PC-9 (cell line): ENCODE measurements at regions not wholly inside any gene's neighbourhood (a gene's known extent, or its start where the extent isn't known, plus 50 kb on each side); places are given as distances from the start of the nearest gene placed in this dataset.

ENCODE experiments used
- BruUV-seq: library from RNA; stranded (reverse); fragments of 400-500 nt; replicated peaks from 2 replicates; lab custom pipeline; 2021; lab: Mats Ljungman, UMichigan
- CTCF ChIA-PET: fragments of 300-600 bp; sonication (Branson Sonifier 250); formaldehyde crosslinking; loops from one replicate; lab custom pipeline; 2022; ENCODE audit warnings: antibody characterized with exemption; lab: Charles Lee
- POLR2A ChIA-PET: fragments of 300-600 bp; sonication (Branson Sonifier 250); formaldehyde crosslinking; loops from one replicate; lab custom pipeline; 2022; ENCODE audit warnings: antibody characterized with exemption; ENCODE audit not compliant: unreplicated experiment; lab: Charles Lee
- DNase-seq, 2 experiments: peaks; one replicate each; pipeline versions ENCODE4 v3.0.0 to v3.0.0-alpha.2; 2015 to 2022; ENCODE audit warnings: mixed read lengths in 1 of 2
- H2AFZ ChIP-seq: fragments of 200-600 bp; sonication (generic); 2 replicates; pipeline ENCODE4 v1.8.1; 2017; ENCODE audit warnings: antibody characterized with exemption
- H3F3A ChIP-seq: fragments of 200-600 bp; sonication (generic); 2 replicates; pipeline ENCODE4 v1.8.1; 2017; ENCODE audit warnings: antibody characterized with exemption, mild to moderate bottlenecking, low read depth; ENCODE audit not compliant: insufficient read depth
- H3K27ac ChIP-seq: fragments of 200-600 bp; sonication (generic); 2 replicates; pipeline ENCODE4 v1.6.1; 2016; ENCODE audit warnings: mixed run types
- H3K27me3 ChIP-seq: fragments of 200-600 bp; sonication (generic); 2 replicates; pipeline ENCODE4 v1.6.1; 2016; ENCODE audit warnings: low read depth, mixed run types; ENCODE audit not compliant: insufficient read depth
- H3K36me3 ChIP-seq: fragments of 200-600 bp; sonication (generic); 2 replicates; pipeline ENCODE4 v1.6.1; 2016; ENCODE audit warnings: low read depth, mixed run types
- H3K4me1 ChIP-seq: fragments of 200-600 bp; sonication (generic); replicated peaks from 2 replicates; pipeline ENCODE4 v1.6.1; 2016; ENCODE audit warnings: mixed run types; ENCODE audit not compliant: insufficient read depth
- H3K4me2 ChIP-seq: fragments of 200-600 bp; sonication (generic); 2 replicates; pipeline ENCODE4 v1.6.1; 2017; ENCODE audit warnings: mixed run types
- H3K4me3 ChIP-seq: fragments of 200-600 bp; sonication (generic); 2 replicates; pipeline ENCODE4 v1.6.1; 2016; ENCODE audit warnings: mixed run types
- H3K79me2 ChIP-seq: fragments of 200-600 bp; sonication (generic); 2 replicates; pipeline ENCODE4 v1.6.1; 2017; ENCODE audit warnings: low read depth, mixed run types
- H3K9me2 ChIP-seq: fragments of 200-600 bp; sonication (generic); 2 replicates; pipeline ENCODE4 v1.8.1; 2017; ENCODE audit warnings: mild to moderate bottlenecking; ENCODE audit not compliant: insufficient read depth
- H3K9me3 ChIP-seq: fragments of 200-600 bp; sonication (generic); 2 replicates; pipeline ENCODE4 v1.8.1; 2016; ENCODE audit warnings: low read depth; ENCODE audit not compliant: insufficient read depth
- H4K20me1 ChIP-seq: fragments of 200-600 bp; sonication (generic); 2 replicates; pipeline ENCODE4 v1.8.1; 2017; ENCODE audit not compliant: insufficient read depth
- EZH2 ChIP-seq: fragments of 200-600 bp; sonication (generic); IDR thresholded peaks from 2 replicates; pipeline ENCODE4 v1.8.0; 2017; ENCODE audit warnings: antibody characterized with exemption, low read depth
- intact Hi-C: fragments of 100-400 bp; cut with micrococcal nuclease; formaldehyde crosslinking; loops from one replicate; pipeline ENCODE4 v1.10.0; 2022; ENCODE audit not compliant: unreplicated experiment
- TF ChIP-seq, protein P1 (sequence below): fragments of 200-600 bp; sonication (generic); conservative IDR thresholded peaks from 2 replicates; pipeline ENCODE4 v1.6.1; 2017; ENCODE audit warnings: mixed run types, antibody characterized with exemption, mild to moderate bottlenecking, moderate library complexity

DNA sequence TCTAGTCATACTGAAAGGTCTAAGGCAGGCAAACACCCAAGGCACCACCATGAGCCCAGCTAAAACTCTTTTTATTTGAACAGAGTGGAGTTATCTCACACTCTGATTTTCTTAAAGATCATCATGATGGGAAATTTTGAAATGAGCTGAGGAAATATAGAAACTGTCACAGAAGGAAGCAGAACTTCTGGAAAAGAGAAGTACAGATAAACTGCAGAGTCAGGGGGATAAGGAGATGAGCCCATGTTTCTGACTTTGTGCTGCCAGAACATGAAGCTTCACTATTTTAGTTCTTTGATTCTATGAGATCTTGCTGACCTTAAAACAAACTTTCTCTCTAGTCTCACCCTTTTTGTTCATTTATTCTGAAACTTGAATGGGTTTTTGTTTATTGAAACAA is 406.5 kb upstream of the EDIL3 start:
- no peaks in the 10 kb centered on the region for H3K27me3 ChIP-seq
- no peaks in the 10 kb centered on the region for H3K9me2 ChIP-seq
- H3K4me1 ChIP-seq = no peaks in the 10 kb centered on the region
- ChIA-PET POLR2A (interaction anchor here (0.6 kb wide), 1 partner anchor 278 kb away, joined by 4 read pairs; no protein-coding TSS in a partner anchor), CTCF (no interaction called here)
- no peak for DNase-seq
- H3K4me2 ChIP-seq = no peak overlapping the region
- H3K36me3 ChIP-seq = no peaks in the 10 kb centered on the region
- TF ChIP-seq, protein P1, sequence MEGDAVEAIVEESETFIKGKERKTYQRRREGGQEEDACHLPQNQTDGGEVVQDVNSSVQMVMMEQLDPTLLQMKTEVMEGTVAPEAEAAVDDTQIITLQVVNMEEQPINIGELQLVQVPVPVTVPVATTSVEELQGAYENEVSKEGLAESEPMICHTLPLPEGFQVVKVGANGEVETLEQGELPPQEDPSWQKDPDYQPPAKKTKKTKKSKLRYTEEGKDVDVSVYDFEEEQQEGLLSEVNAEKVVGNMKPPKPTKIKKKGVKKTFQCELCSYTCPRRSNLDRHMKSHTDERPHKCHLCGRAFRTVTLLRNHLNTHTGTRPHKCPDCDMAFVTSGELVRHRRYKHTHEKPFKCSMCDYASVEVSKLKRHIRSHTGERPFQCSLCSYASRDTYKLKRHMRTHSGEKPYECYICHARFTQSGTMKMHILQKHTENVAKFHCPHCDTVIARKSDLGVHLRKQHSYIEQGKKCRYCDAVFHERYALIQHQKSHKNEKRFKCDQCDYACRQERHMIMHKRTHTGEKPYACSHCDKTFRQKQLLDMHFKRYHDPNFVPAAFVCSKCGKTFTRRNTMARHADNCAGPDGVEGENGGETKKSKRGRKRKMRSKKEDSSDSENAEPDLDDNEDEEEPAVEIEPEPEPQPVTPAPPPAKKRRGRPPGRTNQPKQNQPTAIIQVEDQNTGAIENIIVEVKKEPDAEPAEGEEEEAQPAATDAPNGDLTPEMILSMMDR = no peak
- no peak for TF ChIP-seq EZH2
- intact Hi-C loops = no loop called here
- H3K79me2 ChIP-seq = no peaks in the 10 kb centered on the region
- BruUV-seq = no TSS peak
- H3K9me3 ChIP-seq = no peaks in the 10 kb centered on the region
- no peaks in the 10 kb centered on the region for H4K20me1 ChIP-seq
- no peaks in the 10 kb centered on the region for H3F3A ChIP-seq
- H3K4me3 ChIP-seq = no peak overlapping the region
- no peak overlapping the region for H3K27ac ChIP-seq
- H2AFZ ChIP-seq = no peak overlapping the region

GRCh38 chr5:84790406-84790805 is 405.7 kb upstream of the EDIL3 start:
- DNase-seq = no peak
- no peaks in the 10 kb centered on the region for H4K20me1 ChIP-seq
- H2AFZ ChIP-seq = no peak overlapping the region
- TF ChIP-seq EZH2 = no peak
- TF ChIP-seq, protein P1 = no peak
- CTCF ChIA-PET = no interaction called here
- H3K4me1 ChIP-seq = no peaks in the 10 kb centered on the region
- no peak overlapping the region for H3K27ac ChIP-seq
- intact Hi-C loops = no loop called here
- H3K79me2 ChIP-seq = no peaks in the 10 kb centered on the region
- H3K9me3 ChIP-seq = no peaks in the 10 kb centered on the region
- H3K36me3 ChIP-seq = no peaks in the 10 kb centered on the region
- no TSS peak for BruUV-seq
- no peaks in the 10 kb centered on the region for H3K9me2 ChIP-seq
- H3K4me2 ChIP-seq = no peak overlapping the region
- POLR2A ChIA-PET = no interaction called here
- H3K4me3 ChIP-seq = no peak overlapping the region
- H3F3A ChIP-seq = no peaks in the 10 kb centered on the region
- no peaks in the 10 kb centered on the region for H3K27me3 ChIP-seq

DNA sequence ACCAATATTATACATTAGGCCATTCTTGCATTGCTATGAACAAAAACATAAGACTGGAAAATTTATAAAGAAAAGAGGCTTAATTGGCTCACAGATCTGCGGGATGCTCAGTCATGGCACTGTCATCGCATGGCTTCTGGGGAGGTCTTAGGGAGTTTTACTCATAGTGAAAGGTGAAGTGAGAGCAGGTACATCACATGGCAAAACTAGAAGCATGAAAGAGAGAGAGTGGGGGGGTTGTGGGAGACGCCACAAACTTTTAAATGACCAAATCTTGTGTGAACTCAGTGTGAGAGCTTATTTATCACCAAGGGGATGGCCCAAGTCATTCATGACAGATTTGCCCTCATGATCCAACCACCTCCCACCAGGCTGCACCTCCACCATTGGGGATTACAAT is 398.3 kb upstream of the EDIL3 start:
- H3K9me3 ChIP-seq = no peaks in the 10 kb centered on the region
- intact Hi-C loops = no loop called here
- H3K27me3 ChIP-seq = no peaks in the 10 kb centered on the region
- H3K4me2 ChIP-seq = no peak overlapping the region
- H3K79me2 ChIP-seq = no peaks in the 10 kb centered on the region
- H2AFZ ChIP-seq = no peak overlapping the region
- BruUV-seq = no TSS peak
- no peaks in the 10 kb centered on the region for H3K9me2 ChIP-seq
- no peak overlapping the region for H3K4me3 ChIP-seq
- no peaks in the 10 kb centered on the region for H3K36me3 ChIP-seq
- ChIA-PET CTCF (no interaction called here), POLR2A (no interaction called here)
- no peak overlapping the region for H3K27ac ChIP-seq
- DNase-seq = no peak
- no peaks in the 10 kb centered on the region for H3F3A ChIP-seq
- H3K4me1 ChIP-seq = no peaks in the 10 kb centered on the region
- TF ChIP-seq, protein P1 = no peak
- TF ChIP-seq EZH2 = no peak
- no peaks in the 10 kb centered on the region for H4K20me1 ChIP-seq
